NAMALWA (cell line): ENCODE measurements at regions not wholly inside any gene's neighbourhood (a gene's known extent, or its start where the extent isn't known, plus 50 kb on each side); places are given as distances from the start of the nearest gene placed in this dataset.
A peak's percentile ranks its signal among the peaks of the same experiment; 100 is the strongest.

Experiments
- DNase-seq: peaks from one replicate; pipeline ENCODE4 v3.0.0-alpha.2; 2015; ENCODE audit warnings: low spot score

DNA sequence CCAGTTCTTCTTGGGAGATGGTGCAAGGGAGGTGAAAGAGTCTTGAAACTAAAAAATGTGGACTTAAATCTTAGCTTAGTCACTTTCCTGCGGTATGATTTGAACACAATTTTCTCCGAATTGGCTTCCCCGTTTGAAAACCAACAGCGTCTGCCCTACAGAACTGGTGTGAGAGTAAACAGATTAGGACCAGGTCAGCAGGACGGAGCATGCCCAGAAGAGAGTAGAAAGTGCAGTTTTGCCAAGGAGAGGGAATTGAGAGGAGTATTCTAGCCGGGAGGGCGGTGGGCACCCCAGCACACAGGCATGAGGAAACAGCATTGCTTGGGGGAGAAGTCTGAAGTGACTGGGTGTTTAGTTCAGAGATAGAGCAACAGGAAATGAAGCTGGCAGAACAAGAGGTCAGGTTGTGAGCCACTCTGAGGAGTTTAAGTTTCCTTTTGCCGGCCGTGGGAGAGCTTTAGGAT is 927.1 kb downstream of the VRK1 start:
- no peak for DNase-seq

DNA sequence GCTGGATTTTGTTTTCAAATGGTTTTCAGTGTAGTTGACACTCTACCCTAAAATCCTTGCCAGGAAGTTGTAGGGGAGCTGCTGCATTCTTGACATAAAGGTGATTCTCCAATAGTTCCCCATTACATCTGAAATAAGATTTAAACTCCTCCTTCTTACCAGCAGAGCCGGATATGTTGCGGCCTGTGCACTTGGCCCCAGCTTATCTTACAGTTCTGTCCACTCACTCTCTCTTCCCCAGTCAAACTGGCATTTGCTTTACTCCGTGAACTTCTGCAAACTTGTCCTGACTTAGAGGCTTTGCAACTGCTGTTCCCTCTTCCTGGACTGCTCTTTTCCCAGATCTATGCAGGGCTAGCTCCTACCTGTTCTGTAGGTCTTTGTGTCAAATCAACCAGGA is 929.5 kb downstream of the VRK1 start:
- DNase-seq, result no peak

DNA sequence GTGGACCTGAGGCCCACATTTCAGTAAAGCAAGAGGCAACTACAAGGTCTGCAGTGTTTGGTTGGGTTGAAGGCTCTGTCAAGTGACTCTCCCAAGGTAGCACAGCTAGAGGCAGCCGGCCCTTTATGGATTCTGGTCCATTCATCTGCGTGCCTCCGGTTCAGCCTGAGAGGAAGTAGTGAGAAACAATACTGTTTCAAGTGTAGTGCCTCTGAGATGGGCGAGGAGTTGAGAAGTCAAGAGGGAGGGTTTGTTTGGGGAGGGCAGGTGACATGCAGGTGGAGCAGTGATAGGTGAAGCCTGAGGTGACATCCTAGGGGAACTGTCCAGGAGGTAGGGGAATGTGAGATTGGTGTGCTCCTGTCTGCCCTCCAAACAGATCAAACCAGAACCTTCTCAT is 933.5 kb downstream of the VRK1 start:
- no peak for DNase-seq

DNA sequence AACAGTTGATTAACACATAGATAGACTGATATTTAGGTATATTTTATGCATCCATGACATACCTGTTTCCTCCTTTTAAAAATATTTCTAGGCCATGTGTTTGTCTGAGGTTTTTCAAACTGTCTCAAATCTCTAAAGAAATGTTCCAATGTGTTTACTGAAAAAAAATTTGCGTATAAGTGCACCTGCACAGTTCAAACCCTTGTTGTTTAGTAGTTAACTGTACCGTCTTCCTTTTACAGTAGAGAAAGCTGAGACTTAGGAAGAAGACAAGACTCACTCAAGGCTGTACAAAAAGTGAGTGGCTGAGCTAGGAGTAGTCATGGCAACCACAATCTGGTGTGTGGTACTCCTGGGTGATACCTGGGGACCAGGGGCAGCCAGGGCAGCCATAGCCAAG is 934.6 kb downstream of the VRK1 start:
- no peak for DNase-seq

DNA sequence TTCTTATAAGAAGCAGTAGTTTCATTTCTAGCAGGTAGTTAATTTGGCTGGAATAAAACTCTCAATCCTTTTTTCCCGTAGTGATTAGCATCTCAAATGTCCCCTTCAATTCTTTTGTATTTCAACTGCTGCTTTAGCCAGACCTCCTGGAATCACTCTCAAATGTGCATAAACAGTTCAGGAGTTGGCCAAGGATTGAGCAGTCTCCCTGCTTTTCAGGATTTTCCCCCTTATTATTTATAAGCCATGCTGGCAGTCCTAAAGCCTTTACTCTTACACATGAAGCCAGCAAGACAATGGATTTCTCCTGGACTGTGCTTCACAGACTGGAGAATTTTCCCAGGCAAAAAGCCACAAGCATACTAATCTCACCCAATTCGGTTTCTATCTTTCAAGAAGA is 950.1 kb downstream of the VRK1 start:
- no peak for DNase-seq

DNA sequence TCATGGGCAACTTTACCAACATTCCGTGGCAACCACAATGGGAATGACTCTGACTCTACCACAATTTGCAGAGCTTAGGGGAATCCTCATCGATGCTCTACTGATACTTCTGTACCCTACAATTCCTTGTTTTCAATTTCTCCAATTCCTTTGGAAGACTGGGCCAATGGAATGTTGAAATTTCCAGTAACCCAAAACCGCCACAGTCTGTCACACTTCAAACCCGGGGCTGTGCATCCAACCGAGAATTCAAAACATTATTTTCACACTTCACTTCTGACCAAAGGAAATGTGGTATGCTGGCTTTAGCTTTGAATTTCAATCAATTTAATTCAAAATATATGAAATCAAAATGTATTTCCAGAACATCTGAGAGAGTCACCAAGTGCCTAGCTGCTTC is 951.4 kb downstream of the VRK1 start:
- no peak for DNase-seq

DNA sequence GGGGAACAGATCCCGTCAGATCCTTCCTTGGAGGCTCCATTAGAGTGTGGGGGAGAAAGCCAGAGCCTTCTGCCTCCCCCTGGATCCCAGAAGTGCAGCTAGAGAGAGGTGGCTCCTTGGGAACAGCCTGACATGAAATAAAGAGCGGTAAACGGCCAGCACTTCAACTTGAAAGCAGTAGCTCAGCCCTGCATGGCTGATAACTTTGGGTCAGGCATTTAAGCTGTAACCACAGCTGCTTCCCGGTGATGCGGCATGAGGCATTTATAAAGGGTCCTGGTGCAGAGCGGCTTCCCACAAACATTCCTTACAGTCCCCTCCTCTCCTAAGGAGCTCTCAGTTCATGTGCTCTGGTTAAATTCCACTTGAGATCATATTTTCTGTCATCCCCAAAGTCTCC is 960.3 kb downstream of the VRK1 start:
- no peak for DNase-seq

DNA sequence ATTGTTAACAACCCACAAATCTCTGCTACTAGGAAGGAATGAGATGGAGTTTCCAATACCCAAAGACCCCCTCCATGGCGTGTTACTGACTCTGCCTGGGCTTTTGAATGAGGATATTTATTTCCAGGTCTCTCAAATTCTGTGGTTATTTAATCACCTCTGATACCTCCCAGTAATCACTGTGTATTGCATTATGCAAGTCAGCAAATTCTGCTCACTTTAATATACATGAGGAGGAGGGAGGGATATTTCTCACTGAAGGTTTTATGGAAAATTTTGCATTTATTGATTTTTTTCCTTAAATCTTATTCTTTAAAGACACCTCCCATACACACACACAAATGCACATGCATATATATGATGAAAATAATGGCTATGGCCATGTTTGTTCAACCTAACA is 962.9 kb downstream of the VRK1 start:
- no peak for DNase-seq

DNA sequence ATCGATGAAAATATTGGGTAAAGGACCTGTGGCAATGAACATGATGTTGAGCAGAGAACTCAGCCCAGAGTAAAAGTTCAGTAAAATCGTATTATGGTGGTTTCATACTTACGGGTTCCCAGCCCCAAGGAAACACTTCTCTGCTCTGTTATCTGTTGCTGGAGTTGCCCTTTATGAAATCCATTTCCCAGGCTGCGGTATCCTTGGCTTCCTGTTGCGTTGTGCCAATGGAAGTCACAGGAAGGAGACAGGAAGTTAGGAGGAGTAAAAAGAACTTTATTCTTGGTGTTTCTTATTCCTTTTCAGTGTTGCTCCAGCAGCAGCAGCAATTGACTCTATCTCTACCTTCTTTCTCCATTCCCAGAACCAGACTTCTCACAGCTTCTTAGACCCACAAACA is 965.2 kb downstream of the VRK1 start:
- no peak for DNase-seq

DNA sequence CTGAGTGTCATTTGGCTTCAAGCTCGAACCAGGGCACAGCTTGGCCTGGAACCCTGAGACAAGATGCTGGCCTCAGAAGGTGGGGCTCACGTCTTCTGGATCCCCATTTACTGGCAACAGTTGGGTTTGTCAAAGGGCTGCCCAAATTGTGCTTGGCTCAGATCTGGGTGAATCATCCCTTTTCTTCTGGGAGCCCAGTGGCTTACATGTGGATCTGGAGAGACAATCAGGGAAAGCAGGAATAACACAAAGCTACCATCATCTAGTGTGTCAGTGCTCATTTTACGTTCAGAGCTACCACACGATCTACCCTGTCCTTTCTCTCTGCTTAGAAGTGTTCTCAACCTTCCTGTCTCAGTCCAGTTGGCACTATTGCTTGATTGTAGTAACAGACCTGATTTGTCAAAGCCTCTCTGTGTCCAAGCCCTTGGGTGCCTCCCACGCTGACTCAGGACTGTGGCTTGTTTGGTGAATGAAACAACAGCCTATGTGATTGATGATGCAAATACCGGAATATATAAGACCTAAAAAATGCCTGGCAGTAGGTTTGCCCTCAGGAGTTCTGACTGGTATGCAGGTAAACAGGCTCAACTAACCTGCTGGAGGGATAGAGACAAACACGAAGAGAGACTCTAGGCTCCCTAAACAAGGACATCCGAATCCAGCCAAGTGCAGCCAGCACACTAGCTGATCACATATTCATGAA is 974.3 kb downstream of the VRK1 start:
- DNase-seq, result no peak

DNA sequence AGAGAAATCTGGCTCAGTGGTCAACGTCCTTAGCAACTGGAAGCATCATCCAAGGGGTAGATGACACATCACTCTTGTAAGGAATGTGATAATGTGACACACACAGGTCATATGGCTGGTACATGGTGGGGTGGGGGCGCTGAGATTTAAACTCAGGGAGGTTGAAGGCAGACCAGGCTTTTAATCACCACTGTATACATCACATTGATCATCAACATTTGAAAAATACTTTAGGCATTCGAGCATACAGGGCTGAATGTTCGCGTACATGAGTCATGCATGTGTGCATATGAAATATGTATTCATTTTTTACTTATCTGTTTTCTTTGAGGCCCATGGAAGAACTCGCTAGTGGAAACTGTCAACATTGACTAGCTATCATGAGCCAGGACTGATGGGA is 976.4 kb downstream of the VRK1 start:
- DNase-seq, result no peak

DNA sequence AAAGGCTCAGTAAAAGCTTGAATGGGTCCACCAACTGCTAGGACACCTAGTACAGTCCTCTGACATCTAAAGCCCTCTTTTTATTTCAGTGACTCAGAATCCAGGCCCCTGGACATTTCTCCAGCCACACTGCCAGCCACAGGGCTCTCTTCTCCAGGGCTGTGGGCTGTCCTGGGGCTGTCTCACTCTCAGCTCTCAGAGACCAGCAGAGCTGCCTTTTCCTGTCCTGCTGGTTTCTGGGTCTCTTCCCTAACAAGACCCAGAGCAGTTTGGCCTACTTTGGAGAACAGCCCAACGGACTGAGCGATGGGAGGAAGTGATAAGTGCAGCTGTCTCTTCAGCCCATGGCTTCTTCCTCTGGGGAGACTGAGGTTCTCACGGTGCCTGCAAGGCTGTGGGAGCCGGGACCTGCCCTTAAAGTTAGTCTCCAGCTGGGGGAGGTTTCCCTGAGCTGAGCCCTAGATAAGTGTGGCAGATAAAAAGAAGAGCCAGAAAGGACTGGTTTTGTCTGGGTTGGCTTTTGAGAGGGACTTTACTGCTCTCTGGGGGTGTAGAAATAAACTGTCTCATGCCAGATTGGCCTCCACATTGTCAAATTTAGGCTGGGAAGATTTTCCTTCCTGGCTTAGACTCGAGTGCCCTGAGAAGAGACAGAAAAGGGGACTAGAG is 979.8 kb downstream of the VRK1 start:
- DNase-seq, result no peak

DNA sequence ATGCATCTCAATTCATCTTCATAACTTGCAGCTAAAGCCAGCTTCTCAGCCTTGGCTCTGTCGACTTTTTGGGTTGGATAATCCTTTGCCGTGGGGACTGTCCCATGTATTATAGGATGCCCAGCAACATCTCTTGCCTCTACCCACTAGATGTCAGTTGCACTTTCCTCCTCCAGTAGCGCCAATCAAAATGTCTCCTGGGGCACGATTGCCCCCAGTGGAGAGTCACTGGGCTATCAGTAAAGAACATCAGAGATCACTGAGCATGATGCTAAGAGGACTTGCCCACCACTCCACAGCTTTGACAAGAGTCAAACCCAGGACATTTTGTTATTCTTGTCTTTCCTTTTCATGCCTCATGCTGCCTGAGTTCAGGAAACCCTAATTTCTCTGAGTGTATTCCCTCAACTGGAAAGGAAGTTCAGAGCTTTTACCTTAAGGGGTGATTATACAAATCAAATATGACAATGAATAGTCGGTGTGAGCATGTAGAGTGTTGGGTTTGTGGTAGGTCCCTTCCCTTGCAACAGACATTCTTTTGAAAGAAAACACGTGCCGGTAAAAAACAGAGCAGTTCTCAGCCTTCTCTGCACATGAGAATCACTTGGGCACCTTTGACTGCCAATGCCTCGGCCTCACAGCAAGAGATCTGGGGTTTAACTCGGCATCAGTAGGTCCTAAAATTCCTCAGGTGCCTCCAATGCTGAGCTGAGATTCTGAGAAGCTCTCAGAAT is 980.6 kb downstream of the VRK1 start:
- peak; percentile 5 for DNase-seq

DNA sequence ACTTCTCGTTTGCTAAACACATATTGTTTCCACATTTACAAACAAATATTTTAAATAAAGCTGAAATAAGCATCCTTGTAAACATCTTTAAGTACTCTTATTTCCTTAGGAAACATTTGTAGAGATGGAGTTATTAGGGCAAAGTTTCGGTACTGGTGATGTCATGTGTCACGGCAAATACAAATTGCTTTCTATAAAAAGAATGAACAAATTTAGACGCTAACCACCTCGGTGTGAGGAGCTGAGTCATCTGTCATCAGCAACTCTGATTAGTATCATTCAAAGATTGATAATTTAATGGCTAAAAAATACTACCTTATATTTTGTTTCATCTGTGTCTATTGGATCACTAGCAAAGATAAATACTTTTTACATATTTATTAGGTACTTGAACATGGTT is 982.0 kb downstream of the VRK1 start:
- DNase-seq, result no peak

DNA sequence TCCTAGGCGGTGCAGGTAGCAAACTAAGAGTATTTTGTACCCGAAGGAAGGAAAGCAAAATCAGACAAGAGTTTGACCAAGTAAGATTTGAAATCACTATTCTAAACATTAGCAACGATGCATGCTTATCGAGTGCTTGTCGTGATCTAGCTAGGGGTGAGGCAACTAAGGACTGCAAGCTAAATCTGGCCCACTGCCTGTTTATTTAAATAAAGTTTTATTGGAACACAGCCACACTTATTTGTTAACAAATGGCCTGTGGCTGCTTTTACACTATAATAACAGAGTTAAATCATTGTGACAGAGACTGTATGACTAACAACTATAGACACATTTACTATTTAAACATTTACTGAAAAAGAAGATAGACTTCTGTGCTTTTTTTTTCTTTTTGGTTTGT is 983.6 kb downstream of the VRK1 start:
- no peak for DNase-seq

DNA sequence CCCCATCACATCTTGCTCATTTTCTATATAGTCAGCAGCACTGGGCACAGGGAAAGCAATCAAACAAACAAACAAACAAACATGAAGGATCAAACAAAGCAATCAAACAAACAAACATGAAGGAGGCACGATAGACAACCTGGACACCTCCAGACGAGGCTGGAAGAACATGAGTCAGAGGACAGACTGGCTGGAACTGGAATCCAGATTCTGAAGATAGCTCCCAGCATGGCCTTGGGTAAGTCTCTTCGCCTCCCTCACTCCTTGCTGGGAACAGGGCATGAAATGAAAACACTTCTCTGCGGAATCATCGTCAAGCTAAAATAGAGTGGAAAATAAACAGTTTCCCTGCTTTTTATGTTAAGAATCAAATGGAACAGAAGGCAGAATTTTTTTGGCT is 984.8 kb downstream of the VRK1 start:
- no peak for DNase-seq

DNA sequence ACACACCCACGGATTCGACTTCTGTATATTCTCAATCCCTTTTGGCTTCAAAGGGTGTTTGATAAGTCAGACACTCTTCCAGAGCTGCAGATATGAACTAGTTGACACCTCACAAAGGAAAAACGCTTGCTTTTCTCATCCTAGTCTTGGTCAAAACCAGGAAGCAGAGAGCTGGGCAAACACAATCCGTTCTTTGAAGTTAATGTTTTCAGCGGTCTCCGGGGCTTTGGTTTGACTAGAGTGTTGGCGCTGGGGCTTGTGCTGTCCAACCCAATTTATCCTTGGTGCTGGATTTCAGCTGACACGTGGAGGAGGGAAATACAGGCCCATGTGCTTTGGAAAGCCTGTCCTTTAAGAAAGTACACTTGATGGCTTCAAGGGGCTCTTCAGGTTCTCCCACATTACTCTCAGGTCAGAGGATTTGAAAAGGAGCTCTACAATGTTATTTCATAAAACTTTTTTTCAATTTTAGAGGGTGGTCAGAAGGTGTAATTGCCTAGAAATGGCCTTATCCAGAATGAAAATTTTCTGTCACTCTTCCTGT is 985.8 kb downstream of the VRK1 start:
- DNase-seq, result no peak

DNA sequence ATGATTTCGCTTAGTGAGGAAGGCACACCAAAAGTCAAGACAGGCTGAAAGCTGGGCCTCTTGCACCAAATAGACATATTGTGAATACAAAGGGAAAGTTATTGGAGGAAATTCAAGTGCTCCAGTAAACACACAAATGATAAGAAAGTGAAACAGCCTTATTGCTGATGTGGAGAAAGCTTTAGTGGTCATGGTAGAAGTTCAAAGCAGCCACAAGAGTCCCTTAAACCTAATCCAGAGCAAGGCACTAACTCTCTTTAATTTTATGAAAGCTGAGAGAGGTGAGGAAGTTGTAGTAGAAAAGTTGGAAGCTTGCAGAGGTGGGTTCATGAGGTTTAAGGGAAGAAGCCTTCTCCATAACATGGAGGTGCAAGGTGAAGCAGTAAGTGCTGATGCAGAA is 988.3 kb downstream of the VRK1 start:
- DNase-seq, result no peak

DNA sequence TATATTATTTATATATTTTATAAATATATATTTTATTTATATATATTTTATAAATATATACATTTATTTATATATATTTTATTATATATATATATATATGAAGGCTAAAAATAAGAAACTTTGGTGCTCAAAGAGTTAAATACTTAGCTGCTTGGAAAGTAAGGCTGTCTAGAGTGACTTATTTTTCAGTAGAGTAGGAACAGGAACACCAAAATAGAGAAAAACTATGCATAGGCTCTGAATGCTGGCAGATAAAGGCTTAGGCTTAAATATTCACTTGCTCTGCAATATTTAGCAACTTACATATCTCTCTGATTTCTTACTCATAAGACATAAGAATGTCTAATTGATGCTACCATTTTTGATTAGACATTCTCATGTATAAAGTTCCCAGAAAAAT is 991.2 kb downstream of the VRK1 start:
- DNase-seq, result no peak

DNA sequence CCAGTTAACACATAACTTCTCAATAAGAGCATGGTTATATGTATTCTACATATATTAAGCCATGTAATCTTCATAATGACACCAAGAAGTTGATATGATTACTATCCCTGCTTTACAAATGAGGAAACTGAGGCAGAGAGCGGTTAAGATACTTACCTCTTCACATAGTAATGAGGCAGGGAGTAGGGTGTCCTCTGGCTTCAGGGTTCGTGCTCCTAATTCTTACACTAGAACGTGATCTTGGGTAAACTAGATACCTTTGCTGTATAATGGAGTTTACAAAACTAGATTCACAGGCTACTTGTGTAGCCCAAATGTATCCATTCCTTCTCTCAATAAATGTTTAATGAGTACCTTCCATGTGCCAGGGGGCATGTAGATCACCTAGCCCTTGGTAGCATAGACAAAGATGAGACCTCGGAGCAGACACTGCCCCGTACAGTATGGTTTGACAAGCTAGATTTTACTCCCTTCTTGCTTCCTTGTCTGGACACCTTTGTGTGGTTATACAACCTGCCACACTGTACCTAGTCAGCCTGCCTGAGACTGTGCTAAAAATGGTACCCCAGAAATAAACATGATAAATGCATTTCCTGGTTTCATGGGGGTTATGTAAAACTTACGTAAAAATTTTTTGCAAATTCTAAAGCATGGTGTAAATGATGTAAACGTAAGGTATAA is 991.8 kb downstream of the VRK1 start:
- DNase-seq, result no peak

DNA sequence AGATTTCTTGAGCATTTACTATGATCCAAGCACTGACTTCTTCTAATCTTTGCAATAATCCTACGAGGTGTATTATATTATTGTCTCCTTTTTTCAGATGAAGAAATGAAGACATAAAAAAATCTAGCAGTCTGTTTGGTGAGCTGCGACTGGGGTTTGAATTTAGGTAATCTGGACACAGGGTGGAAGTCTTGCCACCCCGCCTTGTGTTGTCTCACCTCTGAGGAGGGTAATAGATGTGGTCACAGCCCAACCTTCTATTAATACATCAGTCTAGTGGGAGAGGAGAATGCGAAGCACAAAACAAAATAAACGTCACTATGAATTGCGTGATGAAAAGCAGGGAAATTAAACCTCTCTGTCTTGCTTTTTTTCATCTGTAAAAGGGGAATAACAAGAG is 993.9 kb downstream of the VRK1 start:
- DNase-seq, result no peak

DNA sequence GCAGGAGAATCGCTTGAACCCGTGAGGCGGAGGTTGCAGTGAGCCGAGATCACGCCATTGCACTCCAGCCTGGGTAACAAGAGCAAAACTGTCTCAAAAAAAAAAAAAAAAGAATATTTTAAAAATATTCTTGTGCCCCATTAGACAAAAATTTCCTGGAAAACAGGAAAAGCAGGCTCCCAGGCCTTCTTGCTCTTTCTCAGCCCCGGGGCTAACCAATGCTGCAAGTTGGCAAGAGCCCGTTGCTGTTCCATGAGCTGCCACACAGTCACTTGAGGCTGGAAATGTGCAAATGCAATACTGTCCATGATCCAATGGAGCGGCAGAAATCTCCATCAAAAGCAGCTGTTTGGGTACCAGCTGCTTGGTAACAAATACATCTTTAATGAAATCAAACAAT is 994.7 kb downstream of the VRK1 start:
- DNase-seq, result no peak

DNA sequence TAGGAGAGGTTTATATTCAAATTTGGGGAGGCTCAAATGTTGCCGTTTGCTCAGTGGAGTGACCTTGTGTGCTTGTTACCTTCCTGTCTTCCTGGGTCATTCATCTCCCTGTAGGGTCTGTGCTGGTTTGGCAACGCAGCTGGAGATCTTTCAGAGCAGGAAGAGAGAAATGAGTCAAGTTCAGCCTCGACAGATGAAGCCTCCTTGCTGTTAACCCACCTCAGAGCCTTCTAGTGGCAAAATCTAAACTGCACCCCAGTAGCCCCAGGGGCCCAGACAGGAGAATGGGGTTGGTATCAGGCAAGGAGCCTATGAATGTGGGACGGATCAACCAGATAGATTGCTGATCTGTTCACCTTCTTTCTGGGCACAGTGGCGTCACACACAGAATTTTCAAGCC is 999.3 kb downstream of the VRK1 start:
- no peak for DNase-seq
